ENCODE measurements at regions not wholly inside any gene's neighbourhood (a gene's known extent, or its start where the extent isn't known, plus 50 kb on each side); places are given as distances from the start of the nearest gene placed in this dataset.

- no peak for DNase-seq
These were observed 428.8 kb upstream of the C2CD4B start for GRCh38 chr15:62593681-62594399.

DNA sequence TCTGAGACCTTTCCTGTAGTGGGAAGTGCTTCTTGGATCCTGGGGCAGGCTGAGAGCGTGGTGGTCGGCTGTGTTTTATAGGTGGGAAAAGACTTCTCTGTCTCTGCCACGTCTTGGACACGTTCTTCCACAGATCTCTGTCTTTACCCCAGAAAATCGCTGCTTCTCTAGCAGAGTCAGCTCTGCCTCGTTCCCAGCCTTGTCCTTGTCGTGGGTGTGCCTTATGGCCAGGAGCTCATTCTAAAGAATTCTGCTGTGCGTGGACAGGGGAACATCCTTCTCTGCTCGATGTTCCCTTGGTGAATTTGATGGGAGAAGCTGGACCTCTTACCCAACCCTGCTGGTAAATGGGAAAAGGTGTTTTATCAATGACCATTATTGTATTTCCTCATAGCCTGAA, 433.1 kb upstream of the C2CD4B start:
- DNase-seq: no peak

GRCh38 chr15:62599791-62600777, 435.0 kb upstream of the C2CD4B start:
- no peak for DNase-seq

DNA sequence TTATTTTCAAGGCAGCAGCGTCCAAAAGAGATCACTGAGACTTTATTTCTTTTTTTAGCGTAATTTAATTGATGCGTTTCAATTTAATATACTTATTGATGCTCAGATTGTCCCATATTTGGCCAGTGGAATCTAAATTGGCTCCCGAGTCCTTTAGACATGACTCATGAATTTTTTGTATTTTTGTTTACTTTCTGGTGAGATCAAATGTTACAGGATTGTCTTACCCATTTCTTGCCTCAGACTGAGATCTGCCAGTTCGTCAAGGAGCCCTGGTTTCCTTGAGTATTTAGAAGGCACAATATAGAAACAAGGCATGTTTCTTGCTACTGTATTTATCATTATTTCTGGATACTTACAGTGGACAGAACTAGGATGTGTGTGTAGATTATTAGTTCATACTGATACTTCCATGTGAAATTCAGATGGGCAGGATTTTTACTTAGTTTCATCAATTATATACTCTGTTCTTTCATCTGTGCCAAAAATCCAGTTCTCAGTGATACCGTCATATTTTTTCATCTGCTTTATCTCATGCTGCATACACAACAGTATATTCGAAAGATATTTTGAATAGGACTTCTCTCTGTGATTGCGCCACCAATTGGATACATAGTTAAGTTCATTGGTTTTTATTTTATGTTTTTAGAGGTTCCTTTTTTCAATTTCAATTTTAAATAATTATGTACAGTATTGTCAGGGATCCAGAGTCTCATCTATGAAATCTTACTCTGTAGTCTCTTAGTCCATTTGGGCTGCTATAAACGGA, 436.9 kb upstream of the C2CD4B start:
- DNase-seq: no peak

GRCh38 chr15:62603742-62604141, 438.7 kb upstream of the C2CD4B start:
- DNase-seq: no peak

DNA sequence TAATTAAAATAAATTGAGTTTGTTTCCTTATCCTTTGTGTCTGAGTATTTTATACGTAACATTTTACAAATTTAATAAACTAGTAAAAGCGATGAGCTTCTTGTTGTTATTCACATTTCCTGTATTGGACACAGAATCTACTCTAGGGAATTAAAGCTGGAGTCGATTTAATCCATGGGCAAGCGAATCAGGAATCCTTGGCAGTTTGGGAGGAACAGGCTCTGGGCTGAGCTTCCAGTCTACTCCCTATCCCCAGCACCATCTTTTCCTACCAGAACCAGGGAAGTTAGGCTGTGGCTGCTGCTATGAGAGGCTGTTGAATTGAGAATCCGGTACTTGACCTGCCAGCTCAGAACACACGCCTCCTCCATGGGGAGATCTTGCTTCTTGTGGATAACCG, 437.3 kb upstream of the TPM1 start:
- DNase-seq: no peak

- DNase-seq: no peak
These were observed 436.0 kb upstream of the TPM1 start for GRCh38 chr15:62606376-62607113.

DNA sequence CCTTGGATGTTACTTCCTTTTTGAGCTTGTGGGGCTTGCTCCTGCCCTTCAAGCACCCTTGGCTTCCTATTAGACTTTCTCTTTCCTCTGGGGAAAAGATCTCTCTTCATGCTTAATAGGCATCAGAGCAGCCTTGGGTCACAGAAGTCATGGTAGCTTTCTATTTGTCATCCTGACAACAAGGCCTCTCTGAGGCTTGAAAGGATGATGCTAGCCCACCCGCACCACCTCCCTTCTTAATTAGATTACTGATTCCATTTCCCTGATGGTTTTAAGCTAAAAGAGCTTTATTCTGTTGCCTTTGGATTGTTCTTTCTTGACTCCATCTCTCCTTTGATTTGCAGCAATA, 435.5 kb upstream of the TPM1 start:
- no peak for DNase-seq

GRCh38 chr15:62607643-62608042, 434.9 kb upstream of the TPM1 start:
- no peak for DNase-seq

DNA sequence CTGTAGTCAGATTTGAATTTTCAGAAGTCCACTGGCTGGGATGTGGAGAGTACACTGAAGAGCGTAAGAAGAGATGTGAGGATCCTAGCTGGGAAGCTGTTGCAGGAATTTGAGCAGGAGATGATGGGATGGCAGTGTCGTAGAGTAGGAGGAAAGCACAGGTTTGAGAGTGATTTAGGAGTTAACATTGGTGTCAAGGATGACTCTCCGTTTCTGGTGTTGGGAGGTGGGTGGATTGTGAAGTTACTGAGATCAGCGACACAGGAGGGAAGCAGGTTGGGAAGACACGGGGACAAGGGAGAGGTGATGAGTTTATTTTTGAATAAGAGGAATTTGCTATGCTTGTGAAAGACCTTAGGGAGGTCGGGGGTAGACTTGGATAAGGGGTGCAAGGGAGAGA, 434.2 kb upstream of the TPM1 start:
- no peak for DNase-seq

DNA sequence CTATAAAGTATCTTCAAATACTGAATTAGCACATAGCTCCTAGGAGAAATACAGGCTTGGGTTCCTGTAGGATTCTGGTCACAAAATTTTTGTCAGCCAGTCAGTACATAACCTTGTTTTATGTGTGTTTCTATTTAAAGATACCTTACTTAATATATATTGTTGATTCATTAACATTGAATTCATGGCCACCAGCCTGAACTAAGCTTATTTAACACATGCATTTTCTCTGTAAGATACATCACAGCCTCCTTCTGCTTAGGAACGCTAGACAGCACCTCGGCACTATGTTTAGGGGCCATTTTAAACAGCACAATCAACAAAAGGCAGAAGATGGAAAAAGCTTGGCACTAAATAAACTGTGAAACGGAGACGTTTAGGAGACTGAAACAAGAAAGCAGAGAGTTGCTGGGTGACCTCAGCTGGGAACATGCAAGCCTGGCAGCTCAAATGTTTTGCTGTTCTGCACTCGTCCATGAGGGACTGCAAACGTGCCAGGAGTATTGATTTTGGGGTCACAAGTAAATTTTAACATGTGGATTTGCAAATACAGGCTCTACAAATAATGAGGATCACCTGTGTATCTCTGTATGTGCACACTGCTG, 432.2 kb upstream of the TPM1 start:
- no peak for DNase-seq

- no peak for DNase-seq
These were observed 431.5 kb upstream of the TPM1 start for GRCh38 chr15:62611002-62611401.

GRCh38 chr15:62612183-62612733, 430.3 kb upstream of the TPM1 start:
- DNase-seq: no peak

DNA sequence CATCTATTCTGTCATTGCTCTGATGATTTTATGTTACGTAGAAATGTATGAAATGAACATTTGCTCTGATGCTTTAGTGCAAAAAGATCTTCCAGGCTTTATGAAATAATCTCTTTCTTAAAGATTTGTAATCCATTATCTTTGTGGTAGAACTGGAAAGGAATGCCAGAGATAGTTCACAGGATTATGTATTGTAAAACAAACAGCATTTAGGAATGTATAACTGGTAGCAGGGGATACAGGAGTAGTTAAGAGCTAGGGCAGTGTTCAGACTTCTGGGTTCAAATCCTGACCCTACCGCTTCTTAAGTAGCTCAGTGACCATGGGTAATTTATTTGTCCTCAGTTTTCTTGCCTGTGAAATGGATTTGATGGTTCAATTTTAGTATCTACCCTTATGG, 429.8 kb upstream of the TPM1 start:
- DNase-seq: no peak

DNA sequence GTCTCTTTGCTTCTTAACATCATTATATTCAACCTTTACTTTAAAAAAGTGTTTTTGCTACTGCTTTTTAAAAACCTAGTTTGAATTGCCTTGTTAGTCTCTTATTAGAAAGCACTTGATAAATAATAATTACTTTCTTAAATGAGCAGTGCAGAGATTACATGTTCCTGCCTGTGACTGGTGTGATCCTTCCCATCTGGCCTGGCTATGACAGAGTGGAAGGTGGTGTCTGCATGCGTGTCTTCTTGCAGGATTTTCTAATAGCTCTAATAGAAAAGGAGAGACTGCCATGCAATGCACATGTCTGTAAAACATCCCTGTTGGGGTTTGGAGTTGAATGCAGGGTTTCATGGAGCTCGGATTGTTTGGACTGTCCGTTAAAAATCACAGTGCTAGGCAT, 425.8 kb upstream of the TPM1 start:
- DNase-seq: no peak

DNA sequence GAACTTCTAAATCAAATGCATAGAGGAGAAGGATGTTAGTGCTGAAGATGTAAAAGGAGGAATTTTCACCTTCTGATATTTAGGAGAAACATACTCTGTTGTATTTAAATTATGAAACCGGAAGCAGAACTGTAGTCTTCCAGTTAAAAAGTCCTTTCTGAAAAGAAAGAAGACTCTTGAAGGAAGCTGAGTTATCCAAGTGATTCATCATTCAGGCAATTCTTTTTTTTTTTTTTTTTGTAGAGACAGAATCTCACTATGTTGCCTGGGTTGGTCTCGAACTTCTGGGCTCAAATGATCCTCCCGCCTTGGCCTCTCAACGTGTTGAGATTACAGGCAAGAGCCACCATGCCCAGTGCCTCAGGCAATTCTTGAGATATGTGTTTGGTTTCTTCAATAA, 424.8 kb upstream of the TPM1 start:
- no peak for DNase-seq

DNA sequence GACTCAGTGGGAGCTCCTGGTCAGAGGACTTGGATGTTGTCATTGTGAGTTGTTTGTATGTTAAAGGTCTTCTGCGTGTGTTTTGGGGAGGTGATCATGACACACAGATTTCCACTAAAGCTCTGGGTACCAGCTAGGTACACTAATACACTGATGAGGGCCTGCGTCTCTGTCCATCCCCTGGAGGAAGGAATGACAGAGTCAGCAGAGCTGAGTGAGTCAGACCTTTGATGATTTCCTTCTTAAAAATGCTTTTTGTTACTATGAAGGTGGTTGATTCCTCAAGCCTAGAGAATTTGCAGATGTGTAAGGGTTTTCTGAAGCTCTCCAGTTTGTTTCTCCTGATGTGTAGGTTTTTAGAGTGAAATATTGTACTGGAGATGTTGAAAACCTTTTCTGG, 424.1 kb upstream of the TPM1 start:
- DNase-seq: no peak

DNA sequence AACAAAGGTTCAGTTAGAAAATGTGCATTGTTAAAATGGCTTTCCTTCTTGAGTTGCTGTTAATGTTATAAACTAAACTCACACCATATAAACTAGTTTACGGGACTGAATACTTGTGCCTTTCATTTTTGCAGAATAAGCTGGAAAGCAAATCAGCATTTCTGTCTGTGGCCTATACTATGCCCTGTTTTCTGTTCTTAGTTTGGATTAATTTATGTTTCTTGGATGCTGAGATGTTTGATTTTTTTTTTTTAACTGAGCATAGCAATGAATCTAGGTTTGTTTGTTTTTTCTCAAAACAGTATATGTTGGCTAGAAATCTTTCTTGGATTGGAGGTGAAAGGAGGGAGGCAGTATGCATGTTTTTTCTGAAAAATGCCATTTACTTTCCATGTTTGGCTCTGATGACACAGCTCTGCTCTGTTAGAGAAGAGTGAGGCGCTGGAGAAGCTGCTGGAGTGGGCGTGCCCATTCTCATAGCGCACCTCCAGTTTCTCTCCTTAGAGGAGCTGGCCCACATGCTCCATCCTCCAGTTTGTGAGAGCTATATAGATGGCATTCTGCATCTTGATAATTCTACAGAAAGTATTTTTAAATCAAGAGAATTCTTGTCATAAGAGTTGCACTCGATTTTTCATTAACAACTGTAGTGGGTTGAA, 423.6 kb upstream of the TPM1 start:
- DNase-seq: no peak

DNA sequence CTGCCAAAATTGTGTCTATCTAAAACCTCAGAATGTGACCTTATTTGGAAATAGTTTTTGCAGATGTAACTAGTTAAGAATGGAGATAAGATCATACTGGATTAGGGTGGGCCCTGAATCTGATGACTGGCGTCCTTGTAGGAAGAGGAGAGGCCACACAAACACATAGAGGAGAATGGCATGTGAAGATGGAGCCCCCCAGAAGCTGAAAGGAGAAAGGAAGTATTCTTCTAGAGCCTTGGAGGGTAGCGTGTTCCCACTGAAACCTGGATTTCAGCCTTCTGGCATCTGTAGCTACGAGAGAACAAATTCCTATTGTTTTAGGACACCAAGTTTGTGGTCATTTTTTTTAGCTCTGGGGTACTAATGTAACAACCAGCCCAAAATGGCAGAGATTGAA, 423.0 kb upstream of the TPM1 start:
- DNase-seq: no peak

DNA sequence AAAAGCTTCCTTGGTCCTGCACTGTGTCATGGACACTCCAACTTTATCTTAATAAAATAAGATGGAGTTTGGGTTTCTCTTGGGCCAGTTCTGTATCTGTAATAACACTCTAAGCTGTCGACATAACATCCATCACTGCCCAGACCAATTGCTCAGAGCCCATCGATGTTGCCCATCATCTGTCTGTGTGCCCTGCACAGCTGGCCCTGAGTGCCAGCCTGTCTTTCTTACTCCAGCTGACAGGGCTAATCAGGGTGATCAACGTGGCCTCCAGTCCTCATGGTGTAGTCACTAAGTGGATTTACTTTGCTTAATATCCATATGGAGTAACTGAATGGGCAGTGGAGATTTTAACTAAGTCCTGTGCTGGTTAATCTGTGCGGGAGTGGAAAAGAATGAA, 419.8 kb upstream of the TPM1 start:
- DNase-seq: no peak

GRCh38 chr15:62624547-62625378, 417.8 kb upstream of the TPM1 start:
- DNase-seq: no peak

All from DMS153 (cell line).